WERI-Rb-1 (cell line): ENCODE measurements at regions not wholly inside any gene's neighbourhood (a gene's known extent, or its start where the extent isn't known, plus 50 kb on each side); places are given as distances from the start of the nearest gene placed in this dataset.

Experiments
- DNase-seq: peaks from one replicate; pipeline ENCODE4 v3.0.0-alpha.2; 2020
- H3K27ac ChIP-seq: fragments of 250-450 bp; sonication (Bioruptor Pico); 2 replicates; pipeline ENCODE4 v1.5.1; 2020; ENCODE audit warnings: mild to moderate bottlenecking, moderate library complexity
- H3K27me3 ChIP-seq: fragments of 250-450 bp; sonication (Bioruptor Pico); 2 replicates; pipeline ENCODE4 v1.5.1; 2021; ENCODE audit warnings: mild to moderate bottlenecking, low read depth, moderate library complexity; ENCODE audit not compliant: insufficient read depth, severe bottlenecking
- H3K36me3 ChIP-seq: fragments of 250-450 bp; sonication (Bioruptor Pico); 2 replicates; pipeline ENCODE4 v1.5.1; 2020; ENCODE audit warnings: mild to moderate bottlenecking, moderate library complexity
- H3K4me3 ChIP-seq: 2 replicates; pipeline ENCODE4 v1.5.1; 2011; ENCODE audit warnings: low read depth, mild to moderate bottlenecking, control low read depth, low read length
- H3K9me3 ChIP-seq: fragments of 250-450 bp; sonication (Bioruptor Pico); 2 replicates; pipeline ENCODE4 v1.5.1; 2021; ENCODE audit warnings: mild to moderate bottlenecking, moderate library complexity; ENCODE audit not compliant: severe bottlenecking
- CTCF ChIP-seq: IDR thresholded peaks from 2 replicates; pipeline ENCODE4 v1.5.1; 2011; ENCODE audit warnings: low read depth, mild to moderate bottlenecking, control low read depth, inconsistent platforms, low read length

GRCh38 chr2:37839991-37840390 lies 85.1 kb upstream of the RMDN2 start:
- no peak for TF ChIP-seq CTCF
- H3K9me3 ChIP-seq: no peaks in the 10 kb centered on the region
- no peak overlapping the region for H3K27ac ChIP-seq
- H3K4me3 ChIP-seq: no peak overlapping the region
- H3K27me3 ChIP-seq: no peaks in the 10 kb centered on the region
- no peak for DNase-seq
- H3K36me3 ChIP-seq: no peaks in the 10 kb centered on the region

GRCh38 chr2:37842732-37843440 lies 82.2 kb upstream of the RMDN2 start:
- no peak for DNase-seq
- no peaks in the 10 kb centered on the region for H3K9me3 ChIP-seq
- H3K4me3 ChIP-seq: no peak overlapping the region
- no peaks in the 10 kb centered on the region for H3K36me3 ChIP-seq
- no peaks in the 10 kb centered on the region for H3K27me3 ChIP-seq
- no peak overlapping the region for H3K27ac ChIP-seq
- no peak for TF ChIP-seq CTCF

- Histone ChIP-seq H3K27ac (no peak overlapping the region), H3K36me3 (no peaks in the 10 kb centered on the region), H3K9me3 (no peaks in the 10 kb centered on the region), H3K27me3 (no peaks in the 10 kb centered on the region), H3K4me3 (no peak overlapping the region)
- TF ChIP-seq CTCF: no peak
- DNase-seq: no peak
Measured at GRCh38 chr2:37843556-37843955, 81.5 kb upstream of the RMDN2 start.

- no peak for TF ChIP-seq CTCF
- no peak for DNase-seq
- H3K4me3 ChIP-seq: no peak overlapping the region
- H3K36me3 ChIP-seq: no peaks in the 10 kb centered on the region
- no peaks in the 10 kb centered on the region for H3K9me3 ChIP-seq
- no peaks in the 10 kb centered on the region for H3K27me3 ChIP-seq
- no peak overlapping the region for H3K27ac ChIP-seq
Measured at GRCh38 chr2:37846207-37846606, 78.9 kb upstream of the RMDN2 start.

GRCh38 chr2:37847792-37848191 lies 77.3 kb upstream of the RMDN2 start:
- H3K27ac ChIP-seq: no peak overlapping the region
- TF ChIP-seq CTCF: no peak
- DNase-seq: no peak
- H3K27me3 ChIP-seq: no peaks in the 10 kb centered on the region
- H3K4me3 ChIP-seq: no peak overlapping the region
- no peaks in the 10 kb centered on the region for H3K36me3 ChIP-seq
- H3K9me3 ChIP-seq: no peaks in the 10 kb centered on the region

- no peak for DNase-seq
- Histone ChIP-seq H3K27ac (no peak overlapping the region), H3K27me3 (no peaks in the 10 kb centered on the region), H3K9me3 (no peaks in the 10 kb centered on the region), H3K4me3 (no peak overlapping the region), H3K36me3 (no peaks in the 10 kb centered on the region)
- no peak for TF ChIP-seq CTCF
Measured at GRCh38 chr2:37848451-37848850, 76.6 kb upstream of the RMDN2 start.
